GM21786 (cell line): ENCODE measurements at regions not wholly inside any gene's neighbourhood (a gene's known extent, or its start where the extent isn't known, plus 50 kb on each side); places are given as distances from the start of the nearest gene placed in this dataset.
"Not testable (repeated sequence)": the region's sequence is repeated elsewhere in the genome, so short reads cannot be mapped to it uniquely, and the experiment has no call there.

ENCODE experiments used
- ATAC-seq: cut with Tn5 transposase; IDR thresholded peaks from one replicate; pipeline ENCODE4 v1.9.1; 2021; ENCODE audit not compliant: unreplicated experiment

DNA sequence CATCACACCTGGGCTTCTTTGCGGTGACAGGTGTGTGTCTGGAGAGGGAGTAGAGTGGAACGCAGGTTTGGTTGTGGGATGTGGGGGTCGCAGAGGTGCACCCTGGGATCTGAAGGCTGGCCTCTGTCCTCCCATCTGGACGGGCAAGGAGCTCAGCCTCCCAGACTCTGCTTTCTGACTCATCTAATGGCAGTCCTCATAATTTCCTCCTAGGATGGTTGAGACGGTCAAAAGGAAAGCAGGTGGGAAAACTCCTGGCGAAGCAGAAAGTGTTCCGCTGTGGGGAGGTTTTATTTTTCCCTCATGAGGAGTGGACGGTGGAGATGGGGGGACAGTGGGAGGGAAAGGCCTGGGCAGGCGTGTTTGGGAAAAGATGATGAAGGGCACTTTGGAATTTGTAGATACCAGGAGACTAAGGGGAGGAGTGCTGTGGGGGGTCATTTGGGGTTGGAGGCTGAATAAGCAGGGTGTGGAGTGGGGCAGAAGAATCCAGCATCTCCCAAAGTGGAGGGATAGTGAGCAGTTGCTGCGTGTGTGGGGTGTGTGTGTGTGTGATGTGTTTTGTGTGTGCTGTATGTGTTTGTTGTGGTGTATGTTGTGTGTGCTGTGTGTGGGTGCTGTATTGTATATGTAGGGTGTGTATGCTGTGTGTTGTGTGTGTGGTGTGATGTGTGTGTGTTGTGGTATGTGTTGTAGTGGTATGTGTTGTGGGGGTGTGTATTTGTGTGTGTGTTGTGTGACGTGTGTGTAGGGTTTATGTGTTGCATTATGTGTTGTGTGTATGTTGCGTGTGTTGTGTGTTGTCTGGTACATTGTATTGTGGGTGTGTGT lies 97.2 kb upstream of the PODXL start:
- ATAC-seq: no peak

DNA sequence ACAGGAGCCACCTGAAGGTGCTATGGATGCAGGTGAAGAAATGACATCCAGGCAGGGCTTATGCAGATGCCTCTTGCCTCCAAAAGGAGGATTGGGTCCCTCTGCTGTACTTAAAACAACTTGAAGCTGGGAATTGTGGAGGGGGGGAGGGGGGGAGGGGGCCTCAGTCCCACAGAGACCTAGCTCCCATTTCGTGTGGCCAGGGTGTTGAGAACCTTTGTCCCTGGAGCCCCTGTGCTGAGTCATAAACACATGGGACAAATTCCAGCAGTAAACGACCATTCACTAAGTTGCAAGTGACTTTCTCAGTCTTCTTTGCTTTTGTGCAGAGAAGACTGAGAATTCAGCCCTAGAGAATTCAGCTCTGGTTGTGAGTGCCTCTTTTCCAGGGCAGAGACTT lies 96.5 kb upstream of the PODXL start:
- no peak for ATAC-seq

DNA sequence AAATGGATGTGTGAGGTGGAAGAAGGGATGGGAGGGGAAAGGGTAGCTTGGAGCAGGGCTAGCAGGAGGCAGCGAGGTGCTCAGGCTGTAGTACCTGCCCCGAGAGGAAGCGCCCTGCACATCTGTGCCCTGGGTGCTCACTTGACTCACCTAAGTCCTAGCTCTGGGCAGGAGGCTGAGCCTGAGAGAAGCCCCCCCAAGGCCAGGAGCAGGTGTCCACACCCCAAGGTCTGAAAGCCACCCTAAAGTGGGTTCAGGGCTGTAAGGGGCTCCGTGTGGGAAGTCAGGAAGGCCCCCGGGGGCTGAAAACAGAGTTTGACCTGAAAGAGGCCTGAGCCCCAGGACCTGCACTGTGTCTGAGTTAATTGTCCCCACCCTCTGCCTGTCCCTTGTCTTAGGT lies 95.8 kb upstream of the PODXL start:
- no peak for ATAC-seq

DNA sequence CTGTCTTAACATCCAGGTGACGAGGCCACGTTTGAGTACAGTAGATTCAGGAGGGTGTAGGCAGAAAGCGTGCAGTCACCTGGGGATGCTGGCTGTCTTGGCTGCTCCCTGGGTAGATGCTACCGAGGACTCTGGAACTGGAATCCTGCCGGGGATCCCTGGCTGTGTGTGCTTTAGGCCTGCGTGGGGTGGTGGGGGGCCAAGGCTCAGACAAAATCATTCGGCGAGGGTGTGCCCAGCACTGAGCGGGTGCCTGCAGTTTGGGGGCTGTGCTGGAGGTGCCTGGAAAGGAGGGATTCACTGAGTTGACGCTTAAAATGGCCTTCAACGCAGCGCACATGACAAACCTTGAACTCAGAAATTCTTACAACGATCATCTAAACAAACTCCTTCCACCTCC lies 93.5 kb upstream of the PODXL start:
- ATAC-seq: no peak

DNA sequence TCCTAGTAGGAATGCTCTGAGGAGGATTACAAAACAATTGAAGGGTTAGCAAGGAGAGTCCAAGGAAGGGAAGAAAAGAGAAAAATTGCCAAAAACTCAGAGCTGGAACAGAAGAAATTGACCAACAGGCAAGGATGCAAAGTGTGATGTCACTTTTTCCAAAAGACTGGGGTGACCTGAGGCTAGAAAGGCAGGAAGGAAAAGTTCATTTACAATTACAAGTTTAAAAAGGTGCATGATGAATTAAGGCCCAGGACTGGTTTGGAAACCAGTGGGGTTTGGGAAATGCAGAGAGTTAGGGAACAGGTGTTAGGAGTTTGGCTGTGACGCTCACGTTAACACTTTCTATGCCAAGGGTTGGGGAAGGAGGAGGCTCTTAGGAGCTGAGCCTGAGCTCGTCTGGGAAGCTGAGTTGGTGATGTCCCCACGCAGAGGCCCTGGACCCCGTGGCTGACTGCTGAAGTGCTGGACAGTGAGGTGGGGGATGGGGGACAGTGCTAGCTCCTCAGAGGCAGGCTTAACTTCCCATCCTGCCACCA lies 92.6 kb upstream of the PODXL start:
- ATAC-seq: no peak

DNA sequence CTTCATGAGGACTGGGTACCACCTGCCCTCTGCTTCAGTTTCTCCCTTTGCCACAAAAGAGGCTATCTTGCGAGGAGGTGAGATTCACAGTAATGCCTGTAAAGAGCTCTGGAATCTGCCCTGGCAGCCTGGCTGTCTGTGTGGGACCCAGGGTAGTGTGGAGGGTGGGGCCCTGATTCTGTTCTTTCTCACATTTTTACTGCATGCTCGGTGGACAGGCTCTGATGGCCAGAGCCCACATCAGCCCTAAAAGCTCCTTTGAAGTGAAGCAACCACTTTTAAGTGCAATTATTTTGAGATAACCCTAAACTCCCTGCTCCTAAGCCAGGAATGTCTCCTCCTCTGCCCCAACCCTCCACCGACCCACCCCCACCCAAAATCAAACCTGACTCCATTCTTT lies 92.1 kb upstream of the PODXL start:
- no peak for ATAC-seq

DNA sequence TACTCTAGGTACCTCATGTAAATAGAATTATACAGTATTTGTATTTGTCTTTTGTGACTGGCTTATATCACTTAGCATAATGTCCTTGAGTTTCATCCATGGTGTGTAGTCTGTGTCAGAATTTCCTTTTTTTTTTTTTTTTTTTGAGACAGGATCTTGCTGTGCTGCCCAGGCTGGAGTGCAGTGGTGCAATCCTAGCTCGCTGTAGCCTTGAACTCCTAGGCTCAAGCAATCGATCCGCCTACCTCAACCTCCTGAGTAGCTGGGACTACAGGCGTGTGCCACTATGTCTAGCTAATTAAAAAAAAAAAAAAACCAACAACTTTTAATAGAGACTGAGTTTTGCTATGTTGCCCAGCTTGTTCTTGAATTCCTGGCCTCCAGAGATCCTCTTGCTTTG lies 89.8 kb upstream of the PODXL start:
- ATAC-seq: no peak

DNA sequence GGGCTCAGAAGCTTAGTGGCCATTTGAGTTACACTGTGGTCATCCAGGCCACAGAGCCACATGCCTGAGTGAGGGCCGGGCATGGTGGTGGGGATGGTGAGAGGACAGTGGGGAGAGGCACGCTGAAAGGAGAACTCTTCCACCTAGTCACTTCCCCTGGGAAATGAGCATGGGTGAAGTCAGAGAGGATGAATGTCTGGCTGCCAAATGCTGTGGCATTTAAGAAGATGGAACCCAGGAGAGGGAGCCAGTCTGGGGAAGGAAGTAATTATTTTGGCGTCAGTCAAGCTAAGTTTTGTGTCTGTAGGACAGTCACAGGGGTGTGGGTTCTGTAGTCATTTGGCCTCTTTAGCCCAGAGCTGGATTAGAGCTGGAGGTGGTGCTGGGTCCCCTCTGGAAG lies 86.0 kb upstream of the PODXL start:
- no peak for ATAC-seq

DNA sequence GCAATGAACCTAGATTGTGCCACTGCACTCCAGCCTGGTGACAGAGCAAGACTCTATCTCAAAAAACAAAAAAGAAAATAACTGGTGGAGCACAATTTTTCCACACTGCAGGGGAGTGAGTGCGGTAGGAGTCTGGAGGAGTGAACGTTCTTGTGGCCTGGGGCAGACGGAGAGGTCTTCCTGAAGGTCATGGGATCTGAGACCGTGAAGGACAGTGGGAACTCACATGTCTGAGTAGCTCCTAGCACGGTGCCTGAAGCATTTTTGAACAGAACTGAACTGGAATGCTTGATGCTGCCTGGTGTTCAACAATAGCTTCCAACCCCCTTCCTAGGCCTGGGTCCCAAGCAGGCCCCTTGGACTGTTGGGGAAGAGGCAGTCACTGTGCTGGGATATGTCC lies 84.3 kb upstream of the PODXL start:
- no peak for ATAC-seq

DNA sequence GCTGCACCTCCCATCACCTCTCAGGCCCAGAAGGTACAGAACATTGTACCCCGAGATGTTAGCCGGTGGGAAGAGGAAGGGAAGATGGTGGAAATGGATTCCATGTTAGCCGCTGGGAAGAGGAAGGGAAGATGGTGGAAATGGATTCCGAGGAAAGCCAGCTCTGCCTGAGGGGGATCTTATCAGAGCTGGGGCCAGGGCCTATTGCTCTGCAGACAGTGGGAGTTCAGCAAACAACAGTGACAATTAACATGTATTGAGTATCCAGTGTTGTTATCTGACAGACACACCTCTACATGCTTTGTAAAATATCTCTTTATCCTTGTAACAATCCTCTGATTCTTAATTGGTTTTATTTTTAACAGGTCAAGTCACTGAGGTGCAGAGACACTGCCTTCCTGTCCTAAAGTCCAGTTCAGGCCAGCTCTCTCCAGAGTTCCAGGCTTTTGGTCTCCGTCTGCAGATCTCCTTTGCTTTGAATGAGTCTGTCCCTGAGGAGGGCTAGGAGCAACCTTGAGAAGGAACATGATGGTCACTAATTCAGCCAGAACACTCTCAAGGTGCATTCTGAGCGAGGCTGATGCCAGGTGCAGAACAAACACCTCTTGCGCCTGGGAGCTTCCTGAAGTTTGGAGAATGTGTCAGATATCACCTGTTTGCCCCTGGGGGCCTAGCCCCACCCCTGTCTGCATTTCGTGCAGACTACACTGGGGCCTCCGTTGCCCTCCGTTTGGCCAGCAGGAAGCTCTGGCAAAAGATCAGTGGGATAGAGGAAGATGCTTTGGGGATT lies 82.4 kb upstream of the PODXL start:
- ATAC-seq: no peak

DNA sequence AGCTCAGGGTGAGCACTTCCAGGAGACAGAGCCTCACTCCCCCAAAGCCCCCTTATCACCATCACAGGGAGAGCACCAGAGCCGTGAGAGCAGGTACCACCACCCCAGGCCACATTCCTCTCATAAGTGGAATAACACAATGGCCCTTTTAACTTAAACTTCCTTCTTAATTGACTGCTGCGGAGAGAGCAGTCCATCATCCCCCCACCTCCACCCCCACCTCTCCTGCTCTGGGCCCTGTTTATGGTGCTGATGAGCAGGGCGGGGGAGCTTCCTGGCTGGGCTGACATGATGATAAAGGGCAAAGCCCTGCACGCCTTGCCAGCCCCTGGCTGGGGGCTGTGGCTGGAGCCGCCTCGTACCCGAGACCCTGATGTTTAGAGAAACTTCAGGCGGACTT lies 81.4 kb upstream of the PODXL start:
- no peak for ATAC-seq

DNA sequence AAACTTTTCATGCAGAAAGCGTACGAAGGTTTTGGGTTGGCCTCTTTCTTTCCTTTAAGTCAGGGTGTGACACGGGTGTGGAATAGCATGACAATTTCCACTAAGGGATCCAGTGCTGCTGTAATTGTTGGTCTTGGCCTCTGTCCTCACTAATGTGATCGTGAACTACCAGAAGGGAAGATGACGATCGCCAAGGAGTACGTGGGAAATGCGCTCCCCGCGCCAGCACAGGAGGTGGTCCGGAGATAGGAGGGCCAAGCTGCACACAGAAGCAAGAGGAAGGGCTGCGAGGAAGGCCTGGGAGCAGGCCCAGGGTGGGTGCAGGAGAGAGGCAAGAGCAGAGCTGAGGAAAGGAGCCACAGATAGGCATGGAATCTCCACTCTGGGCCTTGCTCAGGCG lies 79.7 kb upstream of the PODXL start:
- no peak for ATAC-seq

DNA sequence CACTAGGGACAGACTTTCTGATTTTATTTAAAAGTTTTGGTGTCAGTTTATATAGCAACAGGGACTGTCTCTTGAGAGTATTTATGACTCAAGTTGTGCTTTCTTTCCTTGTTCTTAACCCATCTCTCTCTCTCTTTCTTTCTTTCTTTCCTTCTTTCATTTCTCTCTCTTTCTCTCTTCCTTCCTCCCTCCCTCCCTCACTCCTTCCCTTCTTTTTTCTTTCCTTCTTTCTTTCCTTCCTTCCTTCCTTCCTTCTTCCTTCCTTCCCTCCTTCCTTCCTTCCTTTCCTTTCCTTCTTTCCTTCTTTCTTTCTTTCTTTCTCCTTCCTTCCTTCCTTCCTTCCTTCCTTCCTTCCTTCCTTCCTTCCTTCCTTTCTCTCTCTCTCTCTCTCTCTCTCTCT lies 77.8 kb upstream of the PODXL start:
- ATAC-seq: not testable (repeated sequence)

DNA sequence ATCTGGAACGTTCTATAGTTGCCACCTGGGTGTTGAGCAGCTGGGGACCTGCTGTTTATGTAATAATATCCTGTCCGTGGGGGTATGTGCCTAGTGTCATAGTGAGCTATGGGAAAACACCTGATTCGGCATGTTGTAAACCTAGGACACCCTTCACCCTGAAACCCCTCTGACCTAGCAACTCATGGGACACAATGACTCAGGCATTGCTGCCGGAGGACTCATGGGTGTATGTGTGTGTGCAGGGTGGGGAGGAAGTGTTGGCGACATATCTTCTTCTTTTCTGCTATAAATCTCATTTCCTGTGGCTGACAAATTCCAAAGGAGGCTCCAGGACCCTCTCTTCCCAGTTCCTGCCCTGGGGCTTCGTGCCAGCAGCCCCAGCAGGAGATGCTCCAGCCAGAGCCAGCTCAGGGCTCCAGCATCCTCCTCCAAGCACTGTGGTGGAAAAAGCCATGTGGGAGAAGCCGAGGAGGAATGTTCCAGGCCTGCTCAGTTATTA lies 77.0 kb upstream of the PODXL start:
- ATAC-seq: no peak

DNA sequence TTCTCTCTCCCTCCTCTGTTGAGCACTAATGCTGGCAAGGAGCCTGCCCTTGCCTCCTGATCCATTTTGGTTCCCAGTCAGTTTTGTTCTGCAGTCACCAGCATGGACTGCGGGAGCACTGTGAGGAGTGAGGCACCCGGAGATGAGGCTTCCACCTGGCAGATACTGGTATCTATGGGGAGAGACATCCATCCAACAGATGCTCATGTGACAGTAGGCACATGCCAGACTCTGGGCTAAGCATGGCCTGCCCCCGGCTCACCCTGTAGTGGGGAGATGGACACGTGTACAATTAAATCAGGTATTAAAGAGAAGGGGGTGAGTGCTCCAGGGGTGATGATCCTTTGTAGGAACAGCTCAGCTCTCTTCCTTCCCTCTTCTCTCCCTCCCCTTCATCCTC lies 74.0 kb upstream of the PODXL start:
- ATAC-seq: no peak

DNA sequence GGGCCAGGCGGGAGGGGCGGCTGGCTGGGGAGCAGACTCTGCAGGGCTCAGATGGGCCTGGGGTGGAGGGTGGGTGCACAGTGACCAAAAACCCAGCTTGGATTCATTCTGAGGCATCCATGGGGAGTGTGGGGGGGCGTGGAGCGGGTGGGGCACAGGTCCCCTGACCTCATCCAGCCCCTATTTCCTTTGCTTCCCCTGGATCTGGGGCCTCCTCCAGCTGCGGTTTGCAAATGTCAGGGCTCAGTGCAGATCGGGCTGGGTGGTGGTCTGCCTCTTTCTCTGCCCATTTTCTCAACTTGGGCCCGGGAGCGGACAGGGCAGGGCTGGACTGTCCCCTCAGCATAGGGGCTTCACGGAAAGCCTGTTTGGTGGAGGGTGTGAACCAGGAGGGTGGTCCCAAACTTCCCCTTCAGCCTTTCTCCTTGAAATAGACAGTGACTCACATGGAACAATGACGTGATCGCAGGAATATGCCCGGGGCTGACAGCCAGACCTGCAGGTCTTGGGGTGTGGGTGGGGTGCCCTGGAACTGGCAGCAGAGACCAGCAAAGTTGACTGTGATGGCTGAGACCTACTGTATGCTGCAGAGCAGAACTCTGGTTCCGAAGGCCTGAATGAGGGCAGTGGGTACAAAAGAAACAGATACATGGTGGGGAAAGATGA lies 72.9 kb upstream of the PODXL start:
- no peak for ATAC-seq

DNA sequence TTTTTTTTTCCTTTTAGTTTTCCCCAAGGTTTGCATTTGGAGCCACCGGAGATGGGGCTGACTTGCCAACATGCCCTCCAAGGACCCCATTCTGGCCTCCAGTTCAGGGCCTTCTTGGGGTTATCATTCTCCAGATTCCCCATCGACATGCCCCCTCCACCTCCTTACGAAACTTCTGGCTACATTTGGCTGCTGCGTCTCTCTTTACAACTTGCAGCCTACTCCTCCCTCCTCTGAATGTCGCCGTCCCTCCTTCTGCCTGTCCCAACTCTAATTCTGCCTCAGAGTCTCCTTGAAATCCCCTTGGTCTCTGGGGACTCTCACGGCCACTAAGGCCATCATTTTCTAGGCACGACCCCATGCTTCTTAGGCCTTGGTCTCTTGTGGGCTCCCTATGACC lies 72.2 kb upstream of the PODXL start:
- ATAC-seq: no peak

DNA sequence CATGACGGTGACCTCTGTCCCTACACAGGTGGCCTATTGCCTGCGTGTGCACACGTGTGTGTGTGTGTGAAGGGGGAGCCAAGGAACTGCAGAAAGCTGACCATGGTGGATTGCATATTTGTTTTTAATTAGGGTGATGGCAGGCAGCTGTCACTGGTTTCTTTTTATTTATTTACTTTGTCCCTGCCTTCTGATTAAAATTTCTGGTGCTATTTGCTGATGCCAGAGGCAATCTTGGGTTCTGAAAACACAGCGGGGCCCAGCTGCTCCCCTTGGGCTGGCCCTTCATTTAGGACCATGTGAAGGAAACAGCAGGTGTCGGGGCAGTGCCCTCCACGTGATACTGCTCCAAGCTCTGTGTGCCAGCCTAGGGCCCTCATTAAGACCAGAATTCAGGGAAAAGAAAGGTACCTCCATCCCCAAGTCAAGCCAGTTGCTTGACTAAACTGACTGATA lies 71.3 kb upstream of the PODXL start:
- ATAC-seq: no peak

DNA sequence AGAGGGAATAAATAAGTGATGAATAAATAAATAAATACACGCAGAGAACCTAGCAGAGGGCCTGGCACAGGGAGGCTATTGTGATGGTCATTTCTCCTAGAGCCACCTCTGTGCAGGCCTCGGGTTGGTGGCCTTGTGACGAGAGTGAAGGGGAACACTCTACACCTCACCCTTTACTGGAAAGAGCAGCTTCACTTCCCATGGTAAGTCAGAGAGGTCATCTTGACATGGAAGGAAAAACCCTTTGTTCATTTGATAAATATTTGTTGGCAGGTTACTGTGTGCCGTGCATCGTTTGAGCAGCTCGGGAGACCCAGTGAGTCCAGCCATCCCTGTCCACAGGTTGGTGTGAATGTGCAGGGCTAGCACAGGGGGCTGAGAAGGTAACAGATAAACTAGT lies 70.2 kb upstream of the PODXL start:
- no peak for ATAC-seq

DNA sequence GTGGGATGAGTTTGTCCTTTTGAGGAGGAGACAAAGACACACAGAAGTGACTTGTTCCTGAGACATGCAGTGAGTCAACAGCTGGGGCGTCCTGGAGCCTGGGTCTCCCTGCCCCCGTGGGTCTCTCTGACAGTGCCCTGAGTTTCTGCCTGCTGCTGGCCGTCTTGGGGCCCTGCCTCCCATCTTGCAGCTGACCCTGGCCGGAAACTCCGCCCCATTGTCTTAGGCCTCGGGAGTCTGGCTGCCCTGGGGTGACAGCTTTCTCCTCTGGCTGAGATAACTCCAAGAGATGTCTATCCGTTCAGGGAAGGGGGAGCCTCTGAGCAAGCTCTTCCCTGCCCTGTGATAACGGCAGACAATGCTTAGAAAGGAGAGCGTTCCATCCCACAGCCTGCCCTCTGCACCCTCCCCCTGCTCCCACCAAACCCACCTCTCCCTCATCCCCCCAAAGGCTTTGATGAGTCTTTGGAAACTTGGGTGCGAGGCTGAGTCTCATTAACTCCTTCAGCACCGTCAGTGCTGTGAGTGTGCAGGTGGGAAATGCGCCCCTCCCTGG lies 69.5 kb upstream of the PODXL start:
- no peak for ATAC-seq

DNA sequence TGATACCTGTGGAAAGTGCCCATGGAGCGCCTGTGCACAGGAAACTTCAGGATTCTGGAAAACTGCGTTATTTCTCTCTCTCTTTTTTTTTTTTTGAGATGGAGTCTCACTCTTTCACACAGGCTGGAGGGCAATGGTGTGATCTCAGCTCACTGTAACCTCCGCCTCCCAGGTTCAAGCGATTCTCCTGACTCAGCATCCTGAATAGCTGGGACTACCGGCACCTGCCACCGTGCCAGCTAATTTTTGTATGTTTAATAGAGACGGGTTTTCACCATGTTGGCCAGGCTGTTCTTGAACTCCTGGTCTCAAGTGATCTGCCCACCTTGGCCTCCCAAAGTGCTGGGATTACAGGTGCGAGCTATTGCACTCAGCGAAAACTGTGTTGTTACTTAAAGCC lies 68.9 kb upstream of the PODXL start:
- not testable (repeated sequence) for ATAC-seq
